ENCODE measurements at regions not wholly inside any gene's neighbourhood (a gene's known extent, or its start where the extent isn't known, plus 50 kb on each side); places are given as distances from the start of the nearest gene placed in this dataset.

- TF ChIP-seq CTCF (conservative IDR thresholded peaks at IDR 0.05; ENCODE audit: low read depth, low read length) (no peak), EZH2phosphoT487 (IDR thresholded peaks at IDR 0.05; ENCODE audit: borderline replicate concordance, low read length) (no peak), EZH2 (IDR thresholded peaks at IDR 0.05; ENCODE audit: low read length, unreplicated experiment) (no peak)
Observed at GRCh38 chr13:22193070-22193469, 522.2 kb downstream of the FGF9 start.
